B cell (primary cell): ENCODE measurements at regions not wholly inside any gene's neighbourhood (a gene's known extent, or its start where the extent isn't known, plus 50 kb on each side); places are given as distances from the start of the nearest gene placed in this dataset.
"Not testable (repeated sequence)": the region's sequence is repeated elsewhere in the genome, so short reads cannot be mapped to it uniquely, and the experiment has no call there.

Experiments used
- ATAC-seq: fragments of 200-7000 bp; cut with Tn5 transposase; one replicate; pipeline ENCODE4 v1.10.0; 2021; ENCODE audit warnings: low read depth, mild to moderate bottlenecking, moderate number of reproducible peaks, moderate library complexity
- CTCF ChIA-PET: fragments of 350-600 bp; sonication (Branson Sonifier 250); formaldehyde crosslinking; loops from one replicate; lab custom pipeline; 2021; ENCODE audit warnings: antibody characterized with exemption, inconsistent platforms; lab: Charles Lee
- POLR2A ChIA-PET: fragments of 350-600 bp; sonication (Branson Sonifier 250); formaldehyde crosslinking; loops from one replicate; lab custom pipeline; 2021; ENCODE audit warnings: antibody characterized with exemption; lab: Charles Lee
- DNase-seq: peaks from one replicate; pipeline ENCODE4 v3.0.0; 2013
- H2AFZ ChIP-seq: 2 replicates; pipeline ENCODE4 v1.6.1; 2012; ENCODE audit warnings: mild to moderate bottlenecking, low read depth, low read length; ENCODE audit not compliant: insufficient read depth, poor library complexity, severe bottlenecking
- H3K27ac ChIP-seq, 2 donors: 1 replicate in 1 of 2; 2 replicates in 1 of 2; pipeline ENCODE4 v1.5.1; 2012 to 2013; ENCODE audit warnings: low read length in 2 of 2, mild to moderate bottlenecking in 2 of 2, moderate library complexity in 1 of 2
- H3K27me3 ChIP-seq, 4 experiments: fragments of 200-600 bp in 1 of 4; sonication (generic) in 1 of 4; replicated peaks in 1 of 4; 1 replicate in 2 of 4; 2 replicates in 2 of 4; pipeline versions ENCODE4 v1.6.1 to v1.7.0; 2013 to 2016; ENCODE audit warnings: low read length in 3 of 4, mild to moderate bottlenecking in 2 of 4, mixed read lengths in 1 of 4, moderate library complexity in 1 of 4; ENCODE audit not compliant: insufficient read depth in 4 of 4, control insufficient read depth in 3 of 4; ENCODE audit errors: control extremely low read depth in 1 of 4
- H3K36me3 ChIP-seq, 2 experiments: replicated peaks in 1 of 2; 1 replicate in 1 of 2; 2 replicates in 1 of 2; pipeline versions ENCODE4 v1.6.1 to v1.7.1; 2013; ENCODE audit warnings: low read length in 1 of 2; ENCODE audit not compliant: insufficient read depth in 2 of 2, control insufficient read depth in 1 of 2; ENCODE audit errors: control extremely low read depth in 1 of 2, extremely low read depth in 1 of 2
- H3K4me1 ChIP-seq, 2 donors: fragments of 200-600 bp in 1 of 2; sonication (generic) in 1 of 2; 1 replicate in 1 of 2; 2 replicates in 1 of 2; pipeline versions ENCODE4 v1.5.1 to v1.6.1; 2013 to 2017; ENCODE audit warnings: low read length in 2 of 2; ENCODE audit not compliant: control insufficient read depth in 2 of 2, insufficient read depth in 2 of 2
- H3K4me2 ChIP-seq: replicated peaks from 2 replicates; pipeline ENCODE3; 2012; ENCODE audit warnings: mild to moderate bottlenecking, low read depth, low read length; ENCODE audit not compliant: poor library complexity, severe bottlenecking
- H3K4me3 ChIP-seq, 5 experiments: fragments of 200-600 bp in 1 of 5; sonication (generic) in 1 of 5; 1 replicate in 3 of 5; 2 replicates in 2 of 5; pipeline versions ENCODE4 v1.5.1 to v1.7.0; 2011 to 2016; ENCODE audit warnings: low read length in 4 of 5, mild to moderate bottlenecking in 4 of 5, low read depth in 2 of 5, control low read depth in 1 of 5, moderate library complexity in 1 of 5; ENCODE audit not compliant: insufficient read depth in 1 of 5; ENCODE audit errors: control extremely low read depth in 1 of 5, extremely low read depth in 1 of 5
- H3K79me2 ChIP-seq: fragments of 200-600 bp; sonication (generic); one replicate; pipeline ENCODE4 v1.6.0; 2016; ENCODE audit warnings: low read length; ENCODE audit not compliant: control insufficient read depth, insufficient read depth
- H3K9ac ChIP-seq: fragments of 200-600 bp; sonication (generic); 2 replicates; pipeline ENCODE4 v1.6.1; 2017; ENCODE audit warnings: mild to moderate bottlenecking, low read length, moderate library complexity
- H3K9me3 ChIP-seq, 3 donors: one replicate each; pipeline versions ENCODE4 v1.6.1 to v1.7.1; 2013; ENCODE audit warnings: low read length in 2 of 3; ENCODE audit not compliant: control insufficient read depth in 2 of 3, insufficient read depth in 1 of 3; ENCODE audit errors: control extremely low read depth in 1 of 3
- H4K20me1 ChIP-seq: 2 replicates; pipeline ENCODE4 v1.6.0; 2012; ENCODE audit warnings: mild to moderate bottlenecking, low read length; ENCODE audit not compliant: insufficient read depth, control insufficient read depth, poor library complexity, severe bottlenecking
- H3K27ac Mint-ChIP-seq: one replicate; pipeline ENCODE4 v1.8.0; 2021; ENCODE audit warnings: mixed read lengths
- H3K27me3 Mint-ChIP-seq: one replicate; pipeline ENCODE4 v1.8.0; 2021; ENCODE audit warnings: mixed read lengths
- H3K4me1 Mint-ChIP-seq: one replicate; pipeline ENCODE4 v1.8.0; 2021; ENCODE audit warnings: mixed read lengths
- H3K4me3 Mint-ChIP-seq: one replicate; pipeline ENCODE4 v1.8.0; 2021; ENCODE audit warnings: mixed read lengths
- H3K9me3 Mint-ChIP-seq: one replicate; pipeline ENCODE4 v1.8.0; 2022; ENCODE audit warnings: mixed read lengths; ENCODE audit not compliant: insufficient read depth
- CTCF ChIP-seq: fragments of 200-600 bp; IDR thresholded peaks from one replicate; pipeline ENCODE4 v1.8.0; 2022; ENCODE audit warnings: antibody characterized with exemption, mild to moderate bottlenecking
- EZH2 ChIP-seq: IDR thresholded peaks from 2 replicates; pipeline ENCODE4 v1.6.1; 2012; ENCODE audit warnings: borderline replicate concordance, low read depth, mild to moderate bottlenecking, moderate library complexity, low read length; ENCODE audit not compliant: insufficient read depth, poor library complexity, severe bottlenecking
- WGBS: methylation state at CpG from one replicate; pipeline ENCODE4 v1.1.5; 2013; ENCODE audit warnings: missing lambda C conversion rate; ENCODE audit not compliant: insufficient coverage; 5-methylcytosine and 5-hydroxymethylcytosine counted together
- intact Hi-C: fragments of 100-400 bp; cut with micrococcal nuclease; formaldehyde crosslinking; loops from one replicate; pipeline ENCODE4 v1.10.0; 2022

DNA sequence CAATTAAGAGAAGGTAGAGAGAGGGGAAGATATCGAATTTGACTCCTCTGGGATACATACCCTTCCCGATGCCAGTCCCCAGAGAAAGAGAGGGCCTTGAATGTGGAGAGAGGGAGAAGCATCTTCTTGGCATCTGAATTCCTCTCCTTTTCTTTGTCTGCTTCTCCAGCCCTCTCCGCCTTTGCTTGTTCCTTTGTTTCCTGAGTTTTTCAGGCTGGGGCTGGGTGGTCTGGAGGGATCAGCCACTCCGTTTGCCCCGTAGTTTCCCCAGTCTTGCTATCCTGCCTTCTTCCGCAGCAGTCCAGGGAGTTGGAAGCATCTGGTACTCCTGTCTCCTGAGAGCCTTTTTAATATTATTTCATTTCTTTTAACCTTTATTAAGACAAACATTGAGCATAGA lies 107.1 kb upstream of the CADM1 start:
- no peaks in the 10 kb centered on the region for H3K9me3 ChIP-seq
- 75% methylated on average over 3 of the region's 6 CpGs for WGBS
- H3K4me2 ChIP-seq = no peak overlapping the region
- DNase-seq (no peak), ATAC-seq (no peak)
- H3K27me3 Mint-ChIP-seq = no peaks in the 10 kb centered on the region
- H3K27ac ChIP-seq = no peak overlapping the region
- H3K36me3 ChIP-seq = no peaks in the 10 kb centered on the region
- H3K4me1 Mint-ChIP-seq = no peaks in the 10 kb centered on the region
- no peaks in the 10 kb centered on the region for H3K4me1 ChIP-seq
- TF ChIP-seq EZH2 = no peak
- TF ChIP-seq CTCF = no peak
- CTCF ChIA-PET = no interaction called here
- no peaks in the 10 kb centered on the region for H4K20me1 ChIP-seq
- no peak overlapping the region for H2AFZ ChIP-seq
- no peak overlapping the region for H3K27ac Mint-ChIP-seq
- no peak overlapping the region for H3K9ac ChIP-seq
- H3K79me2 ChIP-seq = no peaks in the 10 kb centered on the region
- H3K9me3 Mint-ChIP-seq = no peaks in the 10 kb centered on the region
- no peak overlapping the region for H3K4me3 Mint-ChIP-seq
- no peak overlapping the region for H3K4me3 ChIP-seq
- POLR2A ChIA-PET = no interaction called here
- intact Hi-C loops = no loop called here
- no peaks in the 10 kb centered on the region for H3K27me3 ChIP-seq

GRCh38 chr11:115610908-115611307 lies 106.7 kb upstream of the CADM1 start:
- intact Hi-C loops = no loop called here
- no peak for TF ChIP-seq EZH2
- TF ChIP-seq CTCF = no peak

DNA sequence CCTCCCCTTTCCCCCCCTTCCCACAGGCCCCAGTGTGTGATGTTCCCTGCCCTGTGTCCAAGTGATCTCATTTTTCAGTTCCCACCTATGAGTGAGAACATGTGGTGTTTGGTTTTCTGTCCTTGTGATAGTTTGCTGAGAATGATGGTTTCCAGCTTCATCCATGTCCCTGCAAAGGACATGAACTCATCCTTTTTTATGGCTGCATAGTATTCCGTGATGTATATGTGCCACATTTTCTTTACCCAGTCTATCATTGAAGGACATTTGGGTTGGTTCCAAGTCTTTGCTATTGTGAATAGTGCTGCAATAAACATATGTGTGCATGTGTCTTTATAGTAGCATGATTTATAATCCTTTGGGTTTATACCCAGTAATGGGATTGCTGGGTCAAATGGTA lies 106.0 kb upstream of the CADM1 start:
- H3K79me2 ChIP-seq, H3K36me3 ChIP-seq, POLR2A ChIA-PET, H3K27me3 ChIP-seq, H3K9ac ChIP-seq, CTCF ChIA-PET, H3K4me2 ChIP-seq, intact Hi-C loops, H3K4me1 Mint-ChIP-seq, H3K27ac ChIP-seq, H3K4me3 ChIP-seq, H4K20me1 ChIP-seq, H3K4me1 ChIP-seq, H3K4me3 Mint-ChIP-seq, H3K9me3 ChIP-seq, DNase-seq, H3K9me3 Mint-ChIP-seq, H3K27ac Mint-ChIP-seq, H2AFZ ChIP-seq, ATAC-seq, H3K27me3 Mint-ChIP-seq: not testable (repeated sequence)
- WGBS = no CpG with 5 or more reads among the region's 1 CpG

More at GRCh38 chr11:115610908-115611307, 106.7 kb upstream of the CADM1 start:
- ChIA-PET CTCF (no interaction called here), POLR2A (no interaction called here)
- no peaks in the 10 kb centered on the region for H3K27me3 ChIP-seq
- H2AFZ ChIP-seq = no peak overlapping the region
- H3K9ac ChIP-seq = no peak overlapping the region
- no peaks in the 10 kb centered on the region for H3K4me1 Mint-ChIP-seq
- no peaks in the 10 kb centered on the region for H3K36me3 ChIP-seq
- no peaks in the 10 kb centered on the region for H3K27me3 Mint-ChIP-seq
- no peak for DNase-seq
- H3K27ac Mint-ChIP-seq = no peak overlapping the region
- H3K4me3 ChIP-seq = no peak overlapping the region
- no peaks in the 10 kb centered on the region for H3K79me2 ChIP-seq
- no peak for ATAC-seq
- H3K4me3 Mint-ChIP-seq = no peak overlapping the region
- no peak overlapping the region for H3K4me2 ChIP-seq
- H3K4me1 ChIP-seq = no peaks in the 10 kb centered on the region
- WGBS = no CpG with 5 or more reads among the region's 3 CpGs
- H3K27ac ChIP-seq = no peak overlapping the region
- H3K9me3 ChIP-seq = peaks cover 0 to under 1% (median 0%) of the 10 kb centered on the region in 3 donors
- no peaks in the 10 kb centered on the region for H3K9me3 Mint-ChIP-seq
- H4K20me1 ChIP-seq = no peaks in the 10 kb centered on the region
